SK-N-SH (cell line): ENCODE measurements at regions not wholly inside any gene's neighbourhood (a gene's known extent, or its start where the extent isn't known, plus 50 kb on each side); places are given as distances from the start of the nearest gene placed in this dataset.

Experiments used
- CTCF ChIA-PET: fragments of 300-600, 350-600 bp; formaldehyde crosslinking; extraction: SDS; loops from one replicate; lab custom pipeline; 2021; lab: Yijun Ruan, JAX
- POLR2A ChIA-PET: fragments of 350-600 bp; sonication (Branson Sonifier 250); formaldehyde crosslinking; extraction: SDS; loops from one replicate; lab custom pipeline; 2020; ENCODE audit warnings: antibody characterized with exemption, inconsistent platforms; lab: Yijun Ruan, JAX
- DNase-seq: peaks from one replicate; pipeline ENCODE4 v3.0.0; 2012
- H2AFZ ChIP-seq: fragments of 200-600 bp; sonication (generic); 2 replicates; pipeline ENCODE4 v1.8.1; 2016; ENCODE audit warnings: antibody characterized with exemption, mild to moderate bottlenecking, low read depth
- H3F3A ChIP-seq: fragments of 200-600 bp; sonication (generic); replicated peaks from 2 replicates; pipeline ENCODE3; 2016; ENCODE audit warnings: antibody characterized with exemption, mild to moderate bottlenecking; ENCODE audit not compliant: insufficient read depth
- H3K27ac ChIP-seq, 2 experiments: fragments of 200-500 bp in 1 of 2; fragments of 200-600 bp in 1 of 2; sonication (Bioruptor generic) in 1 of 2; sonication (generic), shearing (Covaris generic) in 1 of 2; 2 replicates each; pipeline versions ENCODE4 v1.5.1 to v1.6.1; 2014 to 2016; ENCODE audit warnings: low read depth in 2 of 2, inconsistent platforms in 1 of 2, low read length in 1 of 2, mild to moderate bottlenecking in 1 of 2, mixed read lengths in 1 of 2
- H3K27me3 ChIP-seq: fragments of 200-600 bp; sonication (generic), shearing (Covaris generic); 2 replicates; pipeline ENCODE4 v1.6.1; 2016; ENCODE audit warnings: mixed run types; ENCODE audit not compliant: insufficient read depth
- H3K36me3 ChIP-seq, 2 experiments: fragments of 200-500 bp in 1 of 2; fragments of 200-600 bp in 1 of 2; sonication (Bioruptor generic) in 1 of 2; sonication (generic) in 1 of 2; replicated peaks in 1 of 2; 2 replicates each; pipeline versions ENCODE3 to v1.5.1; 2014 to 2016; ENCODE audit warnings: low read length in 1 of 2, mild to moderate bottlenecking in 1 of 2; ENCODE audit not compliant: insufficient read depth in 2 of 2, control insufficient read depth in 1 of 2
- H3K4me1 ChIP-seq, 2 experiments: fragments of 200-500 bp in 1 of 2; fragments of 200-600 bp in 1 of 2; sonication (Bioruptor generic) in 1 of 2; sonication (generic), shearing (Covaris generic) in 1 of 2; 2 replicates each; pipeline versions ENCODE4 v1.5.1 to v1.6.1; 2014 to 2016; ENCODE audit warnings: low read depth in 1 of 2, low read length in 1 of 2, mixed run types in 1 of 2; ENCODE audit not compliant: insufficient read depth in 2 of 2, control insufficient read depth in 1 of 2
- H3K4me2 ChIP-seq: fragments of 200-600 bp; sonication (generic), shearing (Covaris generic); 2 replicates; pipeline ENCODE4 v1.6.1; 2017; ENCODE audit warnings: mixed run types
- H3K4me3 ChIP-seq, 2 experiments: fragments of 200-500 bp in 1 of 2; fragments of 200-600 bp in 1 of 2; sonication (Bioruptor generic) in 1 of 2; sonication (generic), shearing (Covaris generic) in 1 of 2; 2 replicates each; pipeline versions ENCODE4 v1.5.1 to v1.8.1; 2014 to 2016; ENCODE audit warnings: low read depth in 2 of 2, inconsistent platforms in 1 of 2, low read length in 1 of 2, mild to moderate bottlenecking in 1 of 2, mixed read lengths in 1 of 2, moderate library complexity in 1 of 2
- H3K79me2 ChIP-seq: fragments of 200-600 bp; sonication (generic); 2 replicates; pipeline ENCODE4 v1.8.1; 2017; ENCODE audit warnings: mild to moderate bottlenecking; ENCODE audit not compliant: insufficient read depth
- H3K9ac ChIP-seq: fragments of 200-600 bp; sonication (generic); 2 replicates; pipeline ENCODE4 v1.6.1; 2017; ENCODE audit warnings: mixed run types
- H3K9me2 ChIP-seq: fragments of 200-600 bp; sonication (generic); 2 replicates; pipeline ENCODE4 v1.6.1; 2017; ENCODE audit warnings: mixed run types
- H3K9me3 ChIP-seq: fragments of 200-600 bp; sonication (generic); 2 replicates; pipeline ENCODE4 v1.6.1; 2017; ENCODE audit warnings: mixed run types, mild to moderate bottlenecking, moderate library complexity
- H4K20me1 ChIP-seq: fragments of 200-600 bp; sonication (generic); 2 replicates; pipeline ENCODE4 v1.6.1; 2017; ENCODE audit warnings: mild to moderate bottlenecking, mixed run types; ENCODE audit not compliant: insufficient read depth
- CHD2 ChIP-seq: fragments of 150-350 bp; IDR thresholded peaks from 2 replicates; pipeline ENCODE4 v1.6.1; 2018; ENCODE audit warnings: low read length; ENCODE audit not compliant: partially characterized antibody
- EP300 ChIP-seq, 2 experiments: IDR thresholded peaks; 2 replicates each; pipeline versions ENCODE4 v1.4.0 to v1.6.1; 2012; ENCODE audit warnings: borderline replicate concordance in 1 of 2, low read depth in 1 of 2, low read length in 1 of 2
- IRF3 ChIP-seq: fragments of 150-350 bp; IDR thresholded peaks from 2 replicates; pipeline ENCODE4 v1.6.1; 2016; ENCODE audit warnings: mild to moderate bottlenecking, low read depth, low read length
- MXI1 ChIP-seq: IDR thresholded peaks from 2 replicates; pipeline ENCODE4 v1.6.1; 2012; ENCODE audit warnings: mild to moderate bottlenecking, low read depth, low read length, improper control_type of control experiment
- NRF1 ChIP-seq: IDR thresholded peaks from 2 replicates; pipeline ENCODE4 v1.6.1; 2012; ENCODE audit warnings: low read depth, mild to moderate bottlenecking, low read length
- RAD21 ChIP-seq: IDR thresholded peaks from 2 replicates; pipeline ENCODE4 v1.6.1; 2012; ENCODE audit warnings: mild to moderate bottlenecking, low read length
- RFX5 ChIP-seq: IDR thresholded peaks from 2 replicates; pipeline ENCODE4 v1.6.1; 2012; ENCODE audit warnings: mild to moderate bottlenecking, improper control_type of control experiment, low read length
- TAF1 ChIP-seq: IDR thresholded peaks from 2 replicates; pipeline ENCODE4 v1.6.1; 2012; ENCODE audit warnings: low read depth, mild to moderate bottlenecking, low read length, moderate library complexity, borderline replicate concordance
- ZBTB33 ChIP-seq: IDR thresholded peaks from 2 replicates; pipeline ENCODE4 v1.4.0; 2012; ENCODE audit warnings: low read depth, borderline replicate concordance
- WGBS: methylation state at CpG from one replicate; pipeline ENCODE4 v1.1.6; 2017; ENCODE audit warnings: low lambda C conversion rate; 5-methylcytosine and 5-hydroxymethylcytosine counted together

- CTCF ChIA-PET, result interaction anchor here (0.8 to 1.0 kb wide), 3 partner anchors 37 to 553 kb away, joined by 3 to 4 read pairs (median 3); no protein-coding TSS in a partner anchor
Observed at GRCh38 chr7:18234519-18234918, 206.9 kb upstream of the PRPS1L1 start.

GRCh38 chr7:18235819-18236218 is 208.2 kb upstream of the PRPS1L1 start:
- Histone ChIP-seq H3K4me2 (no peak overlapping the region), H3K9me3 (no peaks in the 10 kb centered on the region), H2AFZ (no peak overlapping the region), H3K27ac (no peak overlapping the region), H3K4me3 (no peak overlapping the region), H3F3A (no peaks in the 10 kb centered on the region), H3K36me3 (no peaks in the 10 kb centered on the region), H3K79me2 (no peaks in the 10 kb centered on the region), H3K4me1 (no peaks in the 10 kb centered on the region), H4K20me1 (no peaks in the 10 kb centered on the region), H3K9ac (no peak overlapping the region), H3K9me2 (no peaks in the 10 kb centered on the region), H3K27me3 (0 out of 2 replicates have a peak, but pooled peaks cover 6% of the 10 kb centered on the region)
- WGBS, result 8% methylated on average over 2 of the region's 2 CpGs
- POLR2A ChIA-PET, result no interaction called here
- CTCF ChIA-PET, result interaction anchor here (1.7 kb wide), 1 partner anchor 21 kb away, joined by 7 read pairs; no protein-coding TSS in a partner anchor
- TF ChIP-seq TAF1, result no peak
- DNase-seq, result no peak

More at GRCh38 chr7:18234519-18234918, 206.9 kb upstream of the PRPS1L1 start:
- POLR2A ChIA-PET, result no interaction called here
- Histone ChIP-seq H2AFZ (no peak overlapping the region), H4K20me1 (no peaks in the 10 kb centered on the region), H3K9ac (no peak overlapping the region), H3K4me3 (no peak overlapping the region), H3K9me2 (no peaks in the 10 kb centered on the region), H3K27me3 (0 out of 2 replicates have a peak, but pooled peaks cover 6% of the 10 kb centered on the region), H3F3A (no peaks in the 10 kb centered on the region), H3K4me2 (no peak overlapping the region), H3K9me3 (no peaks in the 10 kb centered on the region), H3K36me3 (no peaks in the 10 kb centered on the region), H3K27ac (no peak overlapping the region), H3K4me1 (no peaks in the 10 kb centered on the region), H3K79me2 (no peaks in the 10 kb centered on the region)
- WGBS, result 1% methylated on average over 2 of the region's 2 CpGs
- DNase-seq, result no peak
- TF ChIP-seq CHD2, result no peak
- no peak for TF ChIP-seq ZBTB33
- TF ChIP-seq MXI1, result no peak
- TF ChIP-seq NRF1, result no peak
- no peak for TF ChIP-seq RFX5
- no peak for TF ChIP-seq EP300 (IDR thresholded peaks at IDR 0.05; ENCODE audit: borderline replicate concordance in 1 of 2, low read depth in 1 of 2, low read length in 1 of 2)
- no peak for TF ChIP-seq IRF3
- TF ChIP-seq RAD21, result no peak
